GM23338 (cell line): ENCODE measurements at regions not wholly inside any gene's neighbourhood (a gene's known extent, or its start where the extent isn't known, plus 50 kb on each side); places are given as distances from the start of the nearest gene placed in this dataset.

Experiments
- EZH2 ChIP-seq: fragments of 200-600 bp; sonication (generic); IDR thresholded peaks from one replicate; pipeline ENCODE4 v1.8.0; 2017; ENCODE audit warnings: antibody characterized with exemption, mild to moderate bottlenecking, low read depth; ENCODE audit not compliant: unreplicated experiment
- JUNB ChIP-seq: IDR thresholded peaks from one replicate; pipeline ENCODE4 v1.6.1; 2016; ENCODE audit warnings: antibody characterized with exemption; ENCODE audit not compliant: unreplicated experiment
- POLR2AphosphoS5 ChIP-seq: IDR thresholded peaks from 2 replicates; pipeline ENCODE4 v1.6.1; 2016; ENCODE audit warnings: antibody characterized with exemption, low read depth
- TF ChIP-seq, protein P1 (sequence below), 2 experiments: fragments of 200-600 bp in 1 of 2; sonication (generic) in 1 of 2; conservative IDR thresholded peaks; 2 replicates each; pipeline versions ENCODE4 v1.5.1 to v1.6.1; 2016 to 2017; ENCODE audit warnings: antibody characterized with exemption in 2 of 2, low read depth in 2 of 2, mild to moderate bottlenecking in 2 of 2, moderate library complexity in 1 of 2

- no peak for TF ChIP-seq JUNB
- TF ChIP-seq, protein P1, sequence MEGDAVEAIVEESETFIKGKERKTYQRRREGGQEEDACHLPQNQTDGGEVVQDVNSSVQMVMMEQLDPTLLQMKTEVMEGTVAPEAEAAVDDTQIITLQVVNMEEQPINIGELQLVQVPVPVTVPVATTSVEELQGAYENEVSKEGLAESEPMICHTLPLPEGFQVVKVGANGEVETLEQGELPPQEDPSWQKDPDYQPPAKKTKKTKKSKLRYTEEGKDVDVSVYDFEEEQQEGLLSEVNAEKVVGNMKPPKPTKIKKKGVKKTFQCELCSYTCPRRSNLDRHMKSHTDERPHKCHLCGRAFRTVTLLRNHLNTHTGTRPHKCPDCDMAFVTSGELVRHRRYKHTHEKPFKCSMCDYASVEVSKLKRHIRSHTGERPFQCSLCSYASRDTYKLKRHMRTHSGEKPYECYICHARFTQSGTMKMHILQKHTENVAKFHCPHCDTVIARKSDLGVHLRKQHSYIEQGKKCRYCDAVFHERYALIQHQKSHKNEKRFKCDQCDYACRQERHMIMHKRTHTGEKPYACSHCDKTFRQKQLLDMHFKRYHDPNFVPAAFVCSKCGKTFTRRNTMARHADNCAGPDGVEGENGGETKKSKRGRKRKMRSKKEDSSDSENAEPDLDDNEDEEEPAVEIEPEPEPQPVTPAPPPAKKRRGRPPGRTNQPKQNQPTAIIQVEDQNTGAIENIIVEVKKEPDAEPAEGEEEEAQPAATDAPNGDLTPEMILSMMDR (conservative IDR thresholded peaks at IDR 0.05; ENCODE audit: low read depth in 2 of 2) = no peak
- no peak for TF ChIP-seq EZH2
- no peak for TF ChIP-seq POLR2AphosphoS5
Observed at GRCh38 chr4:117477925-117478324, 392.5 kb upstream of the TRAM1L1 start.
